SK-N-SH (cell line): ENCODE measurements at regions not wholly inside any gene's neighbourhood (a gene's known extent, or its start where the extent isn't known, plus 50 kb on each side); places are given as distances from the start of the nearest gene placed in this dataset.

Source experiments
- CTCF ChIA-PET: fragments of 300-600, 350-600 bp; formaldehyde crosslinking; extraction: SDS; loops from one replicate; lab custom pipeline; 2021; lab: Yijun Ruan, JAX
- POLR2A ChIA-PET: fragments of 350-600 bp; sonication (Branson Sonifier 250); formaldehyde crosslinking; extraction: SDS; loops from one replicate; lab custom pipeline; 2020; ENCODE audit warnings: antibody characterized with exemption, inconsistent platforms; lab: Yijun Ruan, JAX
- DNase-seq: peaks from one replicate; pipeline ENCODE4 v3.0.0; 2012
- H2AFZ ChIP-seq: fragments of 200-600 bp; sonication (generic); 2 replicates; pipeline ENCODE4 v1.8.1; 2016; ENCODE audit warnings: antibody characterized with exemption, mild to moderate bottlenecking, low read depth
- H3F3A ChIP-seq: fragments of 200-600 bp; sonication (generic); replicated peaks from 2 replicates; pipeline ENCODE3; 2016; ENCODE audit warnings: antibody characterized with exemption, mild to moderate bottlenecking; ENCODE audit not compliant: insufficient read depth
- H3K27ac ChIP-seq, 2 experiments: fragments of 200-500 bp in 1 of 2; fragments of 200-600 bp in 1 of 2; sonication (Bioruptor generic) in 1 of 2; sonication (generic), shearing (Covaris generic) in 1 of 2; 2 replicates each; pipeline versions ENCODE4 v1.5.1 to v1.6.1; 2014 to 2016; ENCODE audit warnings: low read depth in 2 of 2, inconsistent platforms in 1 of 2, low read length in 1 of 2, mild to moderate bottlenecking in 1 of 2, mixed read lengths in 1 of 2
- H3K27me3 ChIP-seq: fragments of 200-600 bp; sonication (generic), shearing (Covaris generic); 2 replicates; pipeline ENCODE4 v1.6.1; 2016; ENCODE audit warnings: mixed run types; ENCODE audit not compliant: insufficient read depth
- H3K36me3 ChIP-seq, 2 experiments: fragments of 200-500 bp in 1 of 2; fragments of 200-600 bp in 1 of 2; sonication (Bioruptor generic) in 1 of 2; sonication (generic) in 1 of 2; replicated peaks in 1 of 2; 2 replicates each; pipeline versions ENCODE3 to v1.5.1; 2014 to 2016; ENCODE audit warnings: low read length in 1 of 2, mild to moderate bottlenecking in 1 of 2; ENCODE audit not compliant: insufficient read depth in 2 of 2, control insufficient read depth in 1 of 2
- H3K4me1 ChIP-seq, 2 experiments: fragments of 200-500 bp in 1 of 2; fragments of 200-600 bp in 1 of 2; sonication (Bioruptor generic) in 1 of 2; sonication (generic), shearing (Covaris generic) in 1 of 2; 2 replicates each; pipeline versions ENCODE4 v1.5.1 to v1.6.1; 2014 to 2016; ENCODE audit warnings: low read depth in 1 of 2, low read length in 1 of 2, mixed run types in 1 of 2; ENCODE audit not compliant: insufficient read depth in 2 of 2, control insufficient read depth in 1 of 2
- H3K4me2 ChIP-seq: fragments of 200-600 bp; sonication (generic), shearing (Covaris generic); 2 replicates; pipeline ENCODE4 v1.6.1; 2017; ENCODE audit warnings: mixed run types
- H3K4me3 ChIP-seq, 2 experiments: fragments of 200-500 bp in 1 of 2; fragments of 200-600 bp in 1 of 2; sonication (Bioruptor generic) in 1 of 2; sonication (generic), shearing (Covaris generic) in 1 of 2; 2 replicates each; pipeline versions ENCODE4 v1.5.1 to v1.8.1; 2014 to 2016; ENCODE audit warnings: low read depth in 2 of 2, inconsistent platforms in 1 of 2, low read length in 1 of 2, mild to moderate bottlenecking in 1 of 2, mixed read lengths in 1 of 2, moderate library complexity in 1 of 2
- H3K79me2 ChIP-seq: fragments of 200-600 bp; sonication (generic); 2 replicates; pipeline ENCODE4 v1.8.1; 2017; ENCODE audit warnings: mild to moderate bottlenecking; ENCODE audit not compliant: insufficient read depth
- H3K9ac ChIP-seq: fragments of 200-600 bp; sonication (generic); 2 replicates; pipeline ENCODE4 v1.6.1; 2017; ENCODE audit warnings: mixed run types
- H3K9me2 ChIP-seq: fragments of 200-600 bp; sonication (generic); 2 replicates; pipeline ENCODE4 v1.6.1; 2017; ENCODE audit warnings: mixed run types
- H3K9me3 ChIP-seq: fragments of 200-600 bp; sonication (generic); 2 replicates; pipeline ENCODE4 v1.6.1; 2017; ENCODE audit warnings: mixed run types, mild to moderate bottlenecking, moderate library complexity
- H4K20me1 ChIP-seq: fragments of 200-600 bp; sonication (generic); 2 replicates; pipeline ENCODE4 v1.6.1; 2017; ENCODE audit warnings: mild to moderate bottlenecking, mixed run types; ENCODE audit not compliant: insufficient read depth
- CHD2 ChIP-seq: fragments of 150-350 bp; IDR thresholded peaks from 2 replicates; pipeline ENCODE4 v1.6.1; 2018; ENCODE audit warnings: low read length; ENCODE audit not compliant: partially characterized antibody
- EP300 ChIP-seq, 2 experiments: IDR thresholded peaks; 2 replicates each; pipeline versions ENCODE4 v1.4.0 to v1.6.1; 2012; ENCODE audit warnings: borderline replicate concordance in 1 of 2, low read depth in 1 of 2, low read length in 1 of 2
- FOSL2 ChIP-seq: IDR thresholded peaks from 2 replicates; pipeline ENCODE4 v1.4.0; 2012; ENCODE audit warnings: low read depth, mild to moderate bottlenecking, moderate library complexity, borderline replicate concordance
- GATA2 ChIP-seq: sonication (generic); formaldehyde crosslinking; IDR thresholded peaks from 2 replicates; pipeline ENCODE4 v1.5.0; 2020; ENCODE audit warnings: mild to moderate bottlenecking, missing genetic modification reagents
- MEF2A ChIP-seq: IDR thresholded peaks from 2 replicates; pipeline ENCODE4 v1.4.0; 2012; ENCODE audit warnings: low read depth, borderline replicate concordance
- MXI1 ChIP-seq: IDR thresholded peaks from 2 replicates; pipeline ENCODE4 v1.6.1; 2012; ENCODE audit warnings: mild to moderate bottlenecking, low read depth, low read length, improper control_type of control experiment
- NFIC ChIP-seq: IDR thresholded peaks from 2 replicates; pipeline ENCODE4 v1.4.0; 2012; ENCODE audit warnings: borderline replicate concordance
- NRF1 ChIP-seq: IDR thresholded peaks from 2 replicates; pipeline ENCODE4 v1.6.1; 2012; ENCODE audit warnings: low read depth, mild to moderate bottlenecking, low read length
- RCOR1 ChIP-seq: fragments of 150-350 bp; IDR thresholded peaks from 2 replicates; pipeline ENCODE4 v1.6.1; 2017; ENCODE audit warnings: antibody characterized with exemption, low read length
- RFX5 ChIP-seq: IDR thresholded peaks from 2 replicates; pipeline ENCODE4 v1.6.1; 2012; ENCODE audit warnings: mild to moderate bottlenecking, improper control_type of control experiment, low read length
- TAF1 ChIP-seq: IDR thresholded peaks from 2 replicates; pipeline ENCODE4 v1.6.1; 2012; ENCODE audit warnings: low read depth, mild to moderate bottlenecking, low read length, moderate library complexity, borderline replicate concordance
- TEAD4 ChIP-seq: IDR thresholded peaks from 2 replicates; pipeline ENCODE4 v1.4.0; 2012; ENCODE audit warnings: mild to moderate bottlenecking, borderline replicate concordance; ENCODE audit not compliant: insufficient read depth
- WGBS: methylation state at CpG from one replicate; pipeline ENCODE4 v1.1.6; 2017; ENCODE audit warnings: low lambda C conversion rate; 5-methylcytosine and 5-hydroxymethylcytosine counted together
- TF ChIP-seq, protein P1 (sequence below): fragments of 150-350 bp; IDR thresholded peaks from 2 replicates; pipeline ENCODE4 v1.6.1; 2017; ENCODE audit warnings: antibody characterized with exemption, low read length, low read depth, borderline replicate concordance
- TF ChIP-seq, protein P2 (sequence below): IDR thresholded peaks from 2 replicates; pipeline ENCODE4 v1.4.0; 2012; ENCODE audit warnings: low read depth
- TF ChIP-seq, protein P3 (sequence below): IDR thresholded peaks from 2 replicates; pipeline ENCODE4 v1.4.0; 2012; ENCODE audit warnings: low read depth, borderline replicate concordance

DNA sequence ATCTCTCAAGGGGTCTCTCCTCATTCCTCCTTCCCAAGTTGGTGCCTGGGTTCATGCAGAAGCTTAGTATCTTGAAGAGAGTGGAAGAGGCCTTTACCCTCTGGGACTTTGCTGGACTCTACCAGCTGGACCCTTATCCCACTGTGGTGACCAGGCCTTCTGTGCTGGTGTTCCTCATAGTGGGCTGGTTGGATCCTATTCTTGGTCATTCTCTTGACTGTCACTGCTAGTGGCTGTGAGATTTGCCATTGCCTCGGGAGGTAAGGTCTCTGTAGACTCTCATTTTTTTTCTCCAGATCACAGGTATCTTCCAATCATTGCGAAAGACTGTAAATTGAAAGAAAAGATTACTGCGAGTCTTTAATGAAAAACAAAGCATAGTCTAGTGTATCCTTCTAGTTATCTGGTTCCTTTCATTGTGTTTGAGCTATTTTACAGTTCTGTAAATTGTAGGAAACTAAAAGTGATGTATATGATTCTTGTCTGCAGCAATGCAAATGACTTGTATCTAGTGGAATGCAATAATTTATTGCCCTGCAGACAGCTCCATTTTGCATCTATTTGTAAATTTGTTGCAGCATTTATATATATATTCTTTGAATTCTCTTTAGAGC is 217.9 kb downstream of the AEBP2 start (continued):
- TF ChIP-seq, protein P1, sequence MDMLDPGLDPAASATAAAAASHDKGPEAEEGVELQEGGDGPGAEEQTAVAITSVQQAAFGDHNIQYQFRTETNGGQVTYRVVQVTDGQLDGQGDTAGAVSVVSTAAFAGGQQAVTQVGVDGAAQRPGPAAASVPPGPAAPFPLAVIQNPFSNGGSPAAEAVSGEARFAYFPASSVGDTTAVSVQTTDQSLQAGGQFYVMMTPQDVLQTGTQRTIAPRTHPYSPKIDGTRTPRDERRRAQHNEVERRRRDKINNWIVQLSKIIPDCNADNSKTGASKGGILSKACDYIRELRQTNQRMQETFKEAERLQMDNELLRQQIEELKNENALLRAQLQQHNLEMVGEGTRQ = no peak
- TF ChIP-seq FOSL2 (peak; percentile 65; the same call in 1 of the 2 replicates), MXI1 (no peak)

DNA sequence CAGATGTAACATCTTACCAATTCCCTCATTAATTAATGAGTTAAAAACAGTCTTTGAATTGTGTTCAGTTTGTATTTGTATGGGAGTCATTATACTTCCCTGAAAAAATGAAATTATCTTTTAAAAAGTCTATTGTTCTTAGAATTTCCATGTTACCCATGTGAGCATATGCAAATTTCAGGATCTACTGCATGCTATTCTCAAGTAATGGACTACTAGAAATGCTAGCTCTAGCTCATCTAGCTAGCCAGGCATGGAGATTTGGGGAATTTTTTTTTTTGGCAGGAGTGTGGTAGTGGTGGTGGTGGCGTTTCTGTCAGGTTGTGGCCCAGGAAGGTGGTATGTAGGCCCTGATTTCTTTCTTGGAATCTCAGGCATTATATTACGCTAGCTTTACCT is 218.4 kb downstream of the AEBP2 start:
- H3K4me2 ChIP-seq = no peak overlapping the region
- no peak overlapping the region for H3K4me3 ChIP-seq
- H3K9ac ChIP-seq = no peak overlapping the region
- no peaks in the 10 kb centered on the region for H3K36me3 ChIP-seq
- no peak overlapping the region for H2AFZ ChIP-seq
- no peaks in the 10 kb centered on the region for H3K27me3 ChIP-seq
- H4K20me1 ChIP-seq = no peaks in the 10 kb centered on the region
- H3K4me1 ChIP-seq = peaks cover 0 to 6% of the 10 kb centered on the region in 2 experiments; a peak in 2 of 4 replicates
- POLR2A ChIA-PET = no interaction called here
- peak overlapping the region in 1 of 2 experiments; percentile 59; a peak in 1 of 4 replicates for H3K27ac ChIP-seq
- peaks cover 5% of the 10 kb centered on the region for H3F3A ChIP-seq
- TF ChIP-seq CHD2 = no peak
- TF ChIP-seq, protein P2, sequence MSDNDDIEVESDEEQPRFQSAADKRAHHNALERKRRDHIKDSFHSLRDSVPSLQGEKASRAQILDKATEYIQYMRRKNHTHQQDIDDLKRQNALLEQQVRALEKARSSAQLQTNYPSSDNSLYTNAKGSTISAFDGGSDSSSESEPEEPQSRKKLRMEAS = no peak
- TF ChIP-seq, protein P1 = no peak
- TF ChIP-seq, all 33 proteins: peak for 0
- CTCF ChIA-PET = interaction anchor here (0.7 to 1.5 kb wide), 3 partner anchors 10 to 59 kb away, joined by 3 read pairs; no protein-coding TSS in a partner anchor
- DNase-seq = no peak
- 94% methylated on average over 2 of the region's 2 CpGs for WGBS
- Histone ChIP-seq H3K79me2 (no peaks in the 10 kb centered on the region), H3K9me2 (no peaks in the 10 kb centered on the region), H3K9me3 (no peaks in the 10 kb centered on the region)

DNA sequence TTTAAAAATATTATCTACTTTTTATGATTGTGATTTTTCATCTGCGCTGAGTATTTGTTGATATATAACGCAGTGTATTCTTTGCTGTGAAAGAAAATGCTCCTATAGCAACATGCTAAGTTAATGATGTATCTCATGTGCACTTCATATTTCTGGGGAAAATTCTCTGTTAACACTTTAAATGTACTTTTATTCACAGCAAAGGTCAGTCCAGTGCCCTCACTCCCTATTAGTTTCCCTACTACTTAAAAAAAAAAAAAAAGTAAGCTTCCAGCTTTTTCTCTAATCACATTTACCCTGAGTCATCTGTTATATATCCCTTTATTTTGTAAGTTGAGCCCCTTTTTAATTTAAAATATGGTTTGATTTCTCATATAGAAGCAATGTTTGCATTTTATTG is 219.8 kb downstream of the AEBP2 start:
- Histone ChIP-seq H3K9me3 (no peaks in the 10 kb centered on the region), H3K9ac (no peak overlapping the region), H2AFZ (no peak overlapping the region), H3K27ac (no peak overlapping the region), H3K4me1 (peaks cover 0 to 6% of the 10 kb centered on the region in 2 experiments; a peak in 2 of 4 replicates), H3K79me2 (no peaks in the 10 kb centered on the region), H4K20me1 (no peaks in the 10 kb centered on the region), H3K9me2 (no peaks in the 10 kb centered on the region), H3K27me3 (no peaks in the 10 kb centered on the region), H3K36me3 (no peaks in the 10 kb centered on the region), H3K4me2 (no peak overlapping the region), H3K4me3 (no peak overlapping the region), H3F3A (peaks cover 5% of the 10 kb centered on the region)
- 95% methylated on average over 2 of the region's 2 CpGs for WGBS
- ChIA-PET POLR2A (no interaction called here), CTCF (interaction anchor here (0.9 kb wide), 1 partner anchor 1140 kb away, joined by 3 read pairs; no protein-coding TSS in a partner anchor)
- no peak for DNase-seq
- TF ChIP-seq RCOR1 = no peak
- no peak for TF ChIP-seq NFIC
- TF ChIP-seq, protein P3, sequence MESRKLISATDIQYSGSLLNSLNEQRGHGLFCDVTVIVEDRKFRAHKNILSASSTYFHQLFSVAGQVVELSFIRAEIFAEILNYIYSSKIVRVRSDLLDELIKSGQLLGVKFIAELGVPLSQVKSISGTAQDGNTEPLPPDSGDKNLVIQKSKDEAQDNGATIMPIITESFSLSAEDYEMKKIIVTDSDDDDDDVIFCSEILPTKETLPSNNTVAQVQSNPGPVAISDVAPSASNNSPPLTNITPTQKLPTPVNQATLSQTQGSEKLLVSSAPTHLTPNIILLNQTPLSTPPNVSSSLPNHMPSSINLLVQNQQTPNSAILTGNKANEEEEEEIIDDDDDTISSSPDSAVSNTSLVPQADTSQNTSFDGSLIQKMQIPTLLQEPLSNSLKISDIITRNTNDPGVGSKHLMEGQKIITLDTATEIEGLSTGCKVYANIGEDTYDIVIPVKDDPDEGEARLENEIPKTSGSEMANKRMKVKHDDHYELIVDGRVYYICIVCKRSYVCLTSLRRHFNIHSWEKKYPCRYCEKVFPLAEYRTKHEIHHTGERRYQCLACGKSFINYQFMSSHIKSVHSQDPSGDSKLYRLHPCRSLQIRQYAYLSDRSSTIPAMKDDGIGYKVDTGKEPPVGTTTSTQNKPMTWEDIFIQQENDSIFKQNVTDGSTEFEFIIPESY = no peak
- no peak for TF ChIP-seq MEF2A
- no peak for TF ChIP-seq NRF1
- TF ChIP-seq TAF1 = no peak
- TF ChIP-seq, protein P1 = no peak
- TF ChIP-seq TEAD4 = no peak
- no peak for TF ChIP-seq RFX5
- no peak for TF ChIP-seq EP300 (IDR thresholded peaks at IDR 0.05; ENCODE audit: borderline replicate concordance in 1 of 2, low read depth in 1 of 2, low read length in 1 of 2)
- no peak for TF ChIP-seq GATA2 (CRISPR knock-in tag)
- no peak for TF ChIP-seq MXI1
